NCI-H526 (cell line): ENCODE measurements at regions not wholly inside any gene's neighbourhood (a gene's known extent, or its start where the extent isn't known, plus 50 kb on each side); places are given as distances from the start of the nearest gene placed in this dataset.
"Not testable (repeated sequence)": the region's sequence is repeated elsewhere in the genome, so short reads cannot be mapped to it uniquely, and the experiment has no call there.

Experiments used
- DNase-seq, 2 experiments: peaks; one replicate each; lab custom pipeline; 2025; lab: John Stamatoyannopoulos, UW

DNA sequence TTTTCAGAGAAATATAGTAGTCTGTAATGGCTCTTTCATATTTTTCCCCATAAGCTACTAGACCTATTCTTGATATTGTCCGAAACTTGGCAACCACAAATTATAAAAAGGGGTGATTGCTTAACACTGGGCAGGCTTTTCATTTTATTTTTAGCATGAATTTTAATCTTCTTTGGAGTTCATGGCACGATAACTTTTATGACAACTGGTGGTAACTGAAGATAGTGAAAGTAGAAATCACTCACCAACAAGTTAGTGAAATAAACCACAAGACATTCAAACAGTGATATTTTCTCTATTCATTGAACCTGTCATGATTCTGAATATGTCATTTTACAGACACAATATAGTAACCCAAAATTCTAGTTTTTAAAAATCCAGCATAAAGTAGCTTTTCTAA, 213.9 kb downstream of the PRDM9 start:
- DNase-seq, result no peak

DNA sequence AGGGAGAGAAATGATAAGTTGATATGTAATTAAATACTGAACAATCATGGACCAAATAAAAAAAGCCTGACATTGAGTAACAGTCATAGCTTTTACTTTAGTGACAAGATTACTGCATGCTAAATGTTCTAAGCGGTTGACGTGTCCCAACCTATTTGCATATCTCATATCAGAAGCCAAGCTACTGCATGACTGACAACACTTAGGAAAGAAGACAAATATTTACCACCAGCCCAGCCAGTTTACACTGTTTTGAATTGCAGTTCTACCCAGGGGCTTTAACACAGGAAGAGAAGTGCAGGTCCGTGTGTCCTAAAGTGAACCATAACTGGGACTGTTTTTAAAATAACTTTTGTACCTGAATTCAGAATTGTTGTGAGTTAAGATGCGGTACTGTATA, 219.9 kb downstream of the PRDM9 start:
- peak; percentile 76 to 82 for DNase-seq

DNA sequence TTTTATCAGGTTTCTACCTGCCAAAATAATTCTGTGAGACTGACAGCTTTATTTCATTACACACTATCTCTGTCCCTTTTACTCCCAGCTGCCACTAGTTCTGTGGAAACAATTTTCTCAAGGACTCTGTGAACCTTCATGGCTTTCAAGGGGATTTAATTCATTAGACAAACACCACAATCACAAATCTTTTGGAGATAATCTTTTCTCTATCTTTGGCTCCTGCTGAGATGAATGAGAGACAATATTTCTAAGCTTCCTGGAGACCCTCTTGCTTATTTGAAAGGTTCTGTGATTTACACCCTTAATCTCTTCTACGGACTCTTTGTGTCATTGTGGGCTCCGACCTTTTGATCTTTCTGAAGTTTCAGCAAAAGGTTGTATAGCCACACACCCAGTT, 222.6 kb downstream of the PRDM9 start:
- DNase-seq, result no peak

DNA sequence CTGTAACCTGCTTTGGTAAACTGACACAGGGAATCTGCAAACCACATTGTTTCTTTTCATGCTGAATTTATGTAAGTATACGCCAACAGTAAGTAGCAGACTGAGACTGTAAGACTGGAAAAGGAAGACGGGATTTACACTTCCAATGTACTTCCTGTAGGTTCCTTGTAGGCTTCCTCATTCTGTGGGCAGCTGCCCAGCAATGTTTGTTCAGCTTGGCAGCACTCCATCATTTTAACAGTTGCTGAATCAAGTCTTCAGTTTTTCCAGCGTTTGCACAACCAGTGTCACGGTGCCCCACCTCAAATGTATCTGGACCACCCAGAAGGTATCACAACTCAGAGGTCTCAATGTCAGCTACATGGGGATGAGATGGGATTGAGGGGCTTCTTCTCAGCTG, 232.6 kb downstream of the PRDM9 start:
- no peak for DNase-seq

DNA sequence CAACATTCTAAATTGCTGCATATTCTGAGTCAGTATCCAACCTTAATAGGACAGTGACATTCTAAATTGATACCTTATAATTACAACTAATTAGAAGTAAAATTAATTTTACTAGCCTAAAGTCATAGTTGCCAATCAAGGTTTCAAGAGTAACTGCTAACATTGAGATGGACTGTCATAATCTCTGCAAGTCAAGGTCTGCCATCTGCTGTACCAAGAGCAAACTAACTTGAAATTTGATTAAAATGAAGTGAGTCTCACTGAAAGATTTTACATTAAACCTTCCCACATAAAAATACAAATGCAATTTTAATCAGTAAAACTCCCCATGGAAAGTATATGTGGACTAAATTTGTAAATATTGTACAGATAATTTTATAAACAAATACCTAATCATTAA, 235.3 kb downstream of the PRDM9 start:
- peak in 1 of 2 experiments; percentile 4 for DNase-seq

DNA sequence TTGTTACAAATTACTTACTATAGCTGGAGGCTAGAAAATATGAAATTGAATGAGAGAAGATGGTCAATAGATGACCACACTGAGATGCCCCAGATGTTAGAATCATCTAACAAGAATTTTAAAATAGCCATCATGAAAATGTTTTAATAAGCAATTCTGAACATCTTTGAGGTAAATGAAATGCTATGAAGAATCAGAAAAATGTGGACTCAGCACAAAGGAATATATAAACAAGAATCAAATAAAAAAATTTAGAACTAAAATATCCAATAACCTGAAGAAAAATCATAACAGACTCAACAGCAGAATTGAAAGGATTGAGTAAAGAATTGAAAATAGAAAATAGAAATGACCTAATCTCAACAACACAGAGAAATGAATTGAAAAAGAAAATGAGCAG, 248.5 kb downstream of the PRDM9 start:
- no peak for DNase-seq

DNA sequence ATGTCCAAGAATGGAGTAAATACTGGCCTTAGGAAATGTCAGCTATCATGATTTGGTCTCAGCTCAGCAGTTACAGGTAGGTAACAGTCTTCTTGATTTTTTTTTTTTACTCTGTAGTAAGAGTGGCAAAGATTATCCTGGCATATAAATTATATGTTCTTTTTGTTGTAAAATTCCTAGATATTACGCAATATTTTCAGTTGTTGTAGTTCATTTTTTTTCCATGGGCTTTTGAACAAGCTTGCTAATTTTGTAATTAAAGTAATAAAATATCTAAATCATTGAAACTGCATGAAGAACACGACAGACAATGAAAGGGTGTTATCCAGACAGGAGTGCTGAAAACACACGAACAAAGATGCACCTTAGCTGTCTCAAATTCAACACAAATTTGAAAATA, 249.4 kb downstream of the PRDM9 start:
- no peak for DNase-seq

DNA sequence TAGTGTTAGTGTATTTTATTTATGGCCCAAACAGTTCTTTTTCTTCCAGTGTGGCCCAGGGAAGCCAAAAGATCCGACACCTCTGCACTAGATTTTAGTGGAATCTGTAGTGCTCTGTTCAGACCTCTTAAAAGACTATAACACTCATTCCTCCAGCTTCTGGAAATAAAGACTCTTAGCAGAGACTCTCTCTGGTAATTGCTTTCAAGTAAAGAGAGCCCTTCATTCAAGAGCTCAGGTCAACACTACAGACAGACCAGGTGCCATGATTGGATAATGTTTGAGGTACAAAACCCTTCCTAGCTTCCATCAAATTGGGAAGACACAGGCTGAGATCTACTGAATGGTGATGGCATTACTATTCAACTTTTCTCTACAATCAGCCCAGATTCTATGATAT, 255.8 kb downstream of the PRDM9 start:
- no peak for DNase-seq

DNA sequence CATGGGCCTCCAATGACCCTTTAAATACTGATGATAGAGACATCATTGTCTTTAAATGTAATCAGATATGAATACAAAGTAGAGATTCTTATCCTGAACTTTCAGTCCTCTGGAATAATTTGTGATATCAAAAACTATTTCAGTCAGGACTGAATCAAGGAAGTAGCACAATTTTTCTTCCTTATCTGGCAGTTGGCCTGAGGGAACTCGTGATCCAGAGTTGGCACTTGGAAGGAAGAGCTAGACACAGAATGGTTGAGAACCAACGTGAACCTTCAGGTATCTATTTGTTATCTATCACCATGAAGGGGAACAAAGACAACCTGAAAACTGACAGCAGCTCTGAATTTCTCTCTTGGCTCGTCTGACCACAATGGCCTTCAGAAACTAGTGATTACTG, 269.3 kb downstream of the PRDM9 start:
- DNase-seq, result no peak

DNA sequence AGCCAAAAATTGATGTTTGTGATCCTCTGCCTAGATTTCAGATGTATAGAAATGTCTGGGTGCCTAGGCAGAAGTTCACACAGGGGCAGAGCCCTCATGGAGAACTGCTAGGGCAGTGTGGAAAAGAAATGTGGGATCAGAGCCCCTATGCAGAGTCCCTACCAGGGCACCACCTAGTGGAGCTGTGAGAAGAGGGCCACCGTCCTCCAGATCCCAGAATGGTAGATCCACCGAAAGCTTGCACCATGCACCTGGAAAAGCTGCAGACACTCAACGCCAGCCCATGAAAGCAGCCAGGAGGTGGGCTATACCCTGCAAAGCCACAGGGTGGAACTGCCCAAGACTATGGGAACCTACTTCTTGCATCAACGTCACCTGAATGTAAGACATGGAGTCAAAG, 292.9 kb downstream of the PRDM9 start:
- DNase-seq, result peak in 1 of 2 experiments; percentile 10

DNA sequence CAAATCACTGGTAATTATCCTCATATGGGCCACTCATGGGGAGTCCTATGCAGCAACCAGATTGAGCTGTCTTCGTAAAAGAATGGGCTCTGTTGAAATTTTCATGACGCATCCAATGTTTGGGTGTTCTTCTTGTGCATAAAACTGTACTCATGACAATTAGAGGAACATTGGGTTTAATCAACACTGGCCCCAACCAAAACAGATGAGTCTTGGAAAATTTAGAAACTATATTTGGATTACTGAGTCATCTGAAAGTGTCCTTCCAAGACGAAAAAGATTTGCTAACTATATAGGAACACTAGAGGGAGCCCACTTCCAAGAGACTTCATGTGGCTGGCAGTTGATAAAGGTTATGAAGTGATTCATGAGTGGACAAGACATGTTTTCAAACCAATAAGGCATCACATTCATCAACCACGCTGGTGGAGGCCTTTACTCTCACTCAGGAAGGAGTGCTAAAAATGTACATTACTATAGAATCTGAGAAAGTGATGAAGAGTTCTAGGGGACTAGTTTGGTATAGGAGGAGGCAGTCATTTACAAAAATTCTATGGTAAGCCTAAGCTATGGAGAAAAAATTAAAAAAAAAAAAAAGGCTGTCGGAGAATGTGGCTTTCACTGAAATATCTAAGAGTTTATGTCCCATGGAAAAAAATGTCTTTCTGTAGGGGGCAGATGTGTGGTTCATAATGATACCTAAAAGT, 313.5 kb downstream of the PRDM9 start:
- DNase-seq, result peak; percentile 23 to 54

DNA sequence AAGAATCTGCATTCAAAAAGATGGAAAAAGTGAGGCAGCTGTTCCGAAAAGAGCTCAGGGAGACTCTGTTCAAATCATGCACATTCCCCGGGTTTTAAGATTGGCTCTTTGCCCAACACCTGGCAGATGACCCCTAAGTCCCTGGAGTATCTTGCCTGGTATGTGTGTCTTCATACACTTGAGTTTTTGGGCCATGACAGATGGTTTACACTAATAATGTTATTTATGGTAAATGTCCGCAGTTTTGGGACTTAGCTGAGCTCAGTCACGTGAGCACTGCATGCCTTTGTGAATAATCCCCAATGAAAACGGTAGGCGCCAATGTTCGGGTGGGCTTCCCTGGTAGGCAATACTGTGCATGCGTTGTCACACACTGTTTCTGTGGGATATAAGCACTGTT, 316.1 kb downstream of the PRDM9 start:
- DNase-seq, result no peak

DNA sequence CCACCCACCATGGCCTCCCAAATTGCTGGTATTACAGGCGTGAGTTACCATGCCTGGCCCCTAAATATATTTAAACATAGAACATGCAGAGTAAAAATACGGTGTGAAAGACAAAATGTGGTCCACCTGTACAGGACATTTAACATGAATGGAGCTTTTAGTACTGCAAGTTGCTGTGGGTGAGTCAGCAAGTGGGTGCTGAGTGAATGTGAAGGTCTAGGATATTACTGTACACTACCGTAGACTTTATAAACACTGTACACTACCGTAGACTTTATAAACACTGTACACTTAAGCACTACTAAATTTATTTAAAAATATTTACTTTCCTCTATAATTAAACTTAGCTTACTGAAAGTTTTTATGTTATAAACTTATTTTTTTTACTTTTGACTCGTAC, 317.8 kb downstream of the PRDM9 start:
- DNase-seq, result no peak

DNA sequence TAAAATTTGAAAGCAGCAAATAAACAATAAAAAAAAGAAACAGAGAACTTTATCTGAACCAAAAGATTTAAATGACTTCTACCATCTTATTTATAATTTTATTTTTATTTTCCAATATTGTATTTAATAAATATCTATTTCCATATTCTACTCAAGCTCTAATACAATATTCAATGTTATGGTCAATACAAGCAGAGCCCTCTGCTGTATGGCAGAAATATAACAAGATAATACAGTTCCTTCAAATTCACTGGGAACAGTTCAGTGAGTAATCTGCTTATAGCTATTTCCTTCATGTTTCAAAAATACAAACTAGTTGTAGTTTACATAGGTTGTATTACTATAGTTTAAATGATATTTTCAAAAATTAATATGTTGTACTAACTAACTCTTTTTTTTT, 332.7 kb downstream of the PRDM9 start:
- peak in 1 of 2 experiments; percentile 11 for DNase-seq

DNA sequence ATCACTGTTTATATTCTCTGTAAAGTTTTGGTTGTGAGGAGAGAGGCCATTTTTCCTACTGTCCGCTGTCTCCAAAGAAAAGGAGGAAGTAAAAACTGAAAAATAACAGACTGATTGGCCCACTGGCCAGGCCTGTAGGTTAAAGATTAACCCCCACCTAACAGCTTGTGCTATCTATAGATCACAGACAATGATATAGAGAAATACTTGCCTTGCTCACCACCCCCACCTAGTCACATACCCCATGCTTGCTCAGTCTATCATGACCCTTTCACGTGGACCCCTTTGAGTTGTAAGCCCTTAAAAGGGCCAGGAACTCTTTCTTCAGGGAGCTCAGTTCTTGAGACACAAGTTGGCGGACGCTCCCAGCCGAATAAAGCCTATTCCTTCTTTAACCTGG, 357.4 kb downstream of the PRDM9 start:
- DNase-seq, result no peak

DNA sequence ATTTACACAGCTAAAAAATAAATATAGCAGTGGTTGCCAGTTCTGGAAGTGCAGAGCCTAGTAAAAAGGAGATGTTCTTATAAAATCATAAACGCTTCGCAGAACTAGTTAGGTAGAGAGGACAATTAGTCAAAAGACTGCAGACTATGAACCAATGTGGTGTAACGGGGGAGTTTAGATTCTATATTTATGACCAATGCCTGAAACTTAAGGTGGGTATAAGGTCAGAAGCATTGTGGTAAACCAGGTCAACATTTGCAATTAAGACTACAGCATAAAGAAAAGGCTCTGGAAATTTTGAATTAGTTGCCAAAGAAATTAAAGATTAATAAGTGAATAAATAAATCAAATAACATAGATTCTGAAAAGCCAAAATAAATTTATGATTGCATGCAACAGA, 370.4 kb downstream of the PRDM9 start:
- DNase-seq, result no peak

DNA sequence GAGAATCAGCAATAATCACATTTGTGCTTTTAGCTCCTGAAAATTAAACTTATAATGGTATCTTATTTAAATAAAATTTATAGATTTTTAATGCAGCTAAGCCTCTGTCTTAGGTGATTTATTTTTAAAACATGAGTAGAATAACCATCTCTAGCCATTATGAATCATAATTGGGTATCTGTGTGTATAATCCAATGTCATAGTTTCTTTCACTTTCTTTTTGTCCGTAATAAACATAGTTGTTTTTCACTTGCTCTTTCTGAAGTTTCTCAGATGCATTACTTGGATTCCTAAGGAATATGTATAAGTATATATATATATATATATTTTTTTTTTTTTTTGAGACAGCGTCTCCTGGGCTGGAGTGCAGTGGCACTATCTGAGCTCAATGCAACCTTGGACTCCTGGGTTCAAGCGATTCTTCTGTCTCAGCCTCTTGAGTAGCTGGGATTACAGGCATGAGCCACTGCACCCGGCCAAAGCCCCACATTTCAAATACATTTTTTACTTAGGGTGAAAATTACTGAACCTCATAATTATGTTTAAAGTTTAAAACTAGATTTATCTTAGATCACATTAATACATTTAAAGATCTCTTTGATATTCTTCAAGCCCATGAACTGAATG, 377.1 kb downstream of the PRDM9 start:
- DNase-seq, result no peak

DNA sequence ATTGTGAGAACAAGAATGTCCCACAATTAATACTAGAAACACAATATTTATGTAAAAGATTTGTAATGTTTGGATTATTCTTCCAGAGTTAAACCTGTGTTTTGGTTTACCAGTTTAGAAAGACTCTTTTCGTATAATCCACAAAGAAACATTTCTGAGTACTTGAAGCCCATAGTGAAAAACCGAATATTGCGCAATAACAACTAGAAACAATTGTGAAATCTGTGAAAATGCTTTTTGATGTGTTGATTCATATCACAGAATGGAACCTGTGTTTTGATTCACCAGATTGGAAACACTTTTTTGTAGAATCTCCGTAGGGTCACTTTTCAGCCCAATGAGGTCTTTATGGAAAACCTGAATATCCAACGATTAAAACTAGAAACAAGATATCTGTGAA, 386.2 kb downstream of the PRDM9 start:
- no peak for DNase-seq

DNA sequence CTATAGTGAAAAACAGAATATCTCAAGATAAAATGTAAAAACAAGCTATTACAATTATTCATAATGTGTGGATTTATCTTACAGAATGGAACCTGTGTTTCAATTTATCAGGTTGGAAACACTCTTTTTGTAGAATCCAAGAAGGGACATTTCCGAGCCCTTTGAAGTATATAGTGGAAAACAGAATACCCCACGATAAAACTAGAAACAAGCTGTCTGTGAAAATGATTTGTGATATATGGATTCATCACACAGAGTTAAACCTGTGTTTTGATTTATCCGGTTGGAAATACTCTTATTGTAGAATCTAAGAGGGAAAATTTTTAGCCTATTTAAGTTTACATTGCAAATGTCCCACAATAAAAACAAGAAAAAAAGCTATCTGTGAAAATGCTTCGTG, 388.2 kb downstream of the PRDM9 start:
- DNase-seq, result no peak

DNA sequence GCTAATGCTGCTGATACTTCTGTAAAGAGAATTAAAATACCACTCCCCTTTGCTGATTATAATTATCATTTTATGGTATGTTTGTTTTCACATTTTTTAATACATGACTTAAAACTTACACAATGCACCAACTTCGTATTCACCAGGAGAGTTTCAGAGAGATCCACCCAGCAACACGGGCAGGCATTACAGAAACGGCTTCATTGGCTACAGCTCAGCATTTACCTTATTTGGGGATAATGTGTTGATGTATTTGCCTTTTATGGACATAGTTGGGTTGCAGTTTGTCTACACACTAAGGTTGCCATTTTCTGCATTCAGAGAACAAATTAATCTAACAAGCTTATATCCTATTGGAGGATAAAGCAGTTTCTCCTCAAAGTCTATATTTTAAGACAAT, 423.6 kb downstream of the PRDM9 start:
- no peak for DNase-seq

DNA sequence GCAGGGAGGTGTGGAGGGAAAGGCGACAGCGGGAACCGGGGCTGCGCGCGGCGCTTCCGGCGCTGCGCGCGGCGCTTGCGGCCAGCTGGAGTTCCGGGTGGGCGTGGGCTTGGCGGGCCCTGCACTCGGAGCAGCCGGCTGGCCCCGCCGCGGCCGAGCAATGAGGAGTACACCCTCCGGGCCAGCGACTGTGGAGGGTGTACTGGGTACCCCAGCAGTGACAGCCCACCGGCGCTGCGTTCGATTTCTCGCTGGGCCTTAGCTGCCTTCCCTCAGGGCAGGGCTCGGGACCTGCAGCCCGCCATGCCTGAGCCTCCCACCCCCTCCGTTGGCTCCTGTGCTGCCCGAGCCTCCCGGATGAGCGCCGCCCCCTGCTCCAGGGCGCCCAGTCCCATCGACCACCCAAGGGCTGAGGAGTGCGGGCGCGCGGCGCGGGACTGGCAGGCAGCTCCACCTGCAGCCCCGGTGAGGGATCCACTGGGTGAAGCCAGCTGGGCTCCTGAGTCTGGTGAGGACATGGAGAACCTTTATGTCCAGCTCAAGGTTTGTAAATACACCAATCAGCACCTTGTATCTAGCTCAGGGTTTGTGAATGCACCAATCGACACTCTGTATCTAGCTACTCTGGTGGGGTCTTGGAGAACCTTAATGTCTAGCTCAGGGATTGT, 444.0 kb downstream of the PRDM9 start:
- not testable (repeated sequence) for DNase-seq

DNA sequence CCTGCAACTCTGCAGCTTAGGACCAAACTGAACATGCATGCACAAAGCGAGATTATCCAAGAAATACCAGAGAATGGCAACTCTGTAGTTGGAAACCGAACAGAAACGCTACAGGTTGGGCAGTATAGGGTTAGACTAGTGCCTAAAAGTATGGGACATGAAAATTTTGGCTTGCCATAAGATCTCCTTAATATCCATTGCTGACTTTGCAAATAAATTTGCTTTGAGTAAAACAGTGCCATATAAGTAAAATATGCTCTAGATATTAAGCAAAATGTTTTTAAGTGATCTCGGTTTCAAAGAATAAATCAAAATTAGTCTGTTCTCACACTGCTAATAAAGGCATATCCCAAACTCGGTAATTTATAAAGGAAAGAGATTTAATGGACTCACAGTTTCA, 456.0 kb downstream of the PRDM9 start:
- DNase-seq, result no peak

DNA sequence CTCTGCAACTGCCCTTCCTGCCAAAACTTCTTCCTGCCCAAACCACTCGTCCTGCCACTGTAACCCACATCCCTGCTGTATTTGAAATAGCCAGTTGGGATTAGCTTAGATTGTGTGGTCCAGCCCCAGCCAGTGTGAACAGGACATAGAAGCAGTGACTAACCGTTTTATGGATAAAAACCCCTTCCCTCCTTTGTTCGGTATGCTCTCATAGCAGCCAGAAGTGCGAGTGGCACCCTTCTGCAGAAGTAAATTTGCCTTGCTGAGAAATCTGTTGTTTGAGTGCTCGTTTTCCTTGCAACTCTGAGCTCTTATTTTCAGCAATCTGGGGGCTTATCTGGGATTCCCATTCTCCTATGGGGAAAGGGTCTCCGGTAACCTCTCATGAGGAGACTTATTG, 470.0 kb downstream of the PRDM9 start:
- DNase-seq, result no peak

DNA sequence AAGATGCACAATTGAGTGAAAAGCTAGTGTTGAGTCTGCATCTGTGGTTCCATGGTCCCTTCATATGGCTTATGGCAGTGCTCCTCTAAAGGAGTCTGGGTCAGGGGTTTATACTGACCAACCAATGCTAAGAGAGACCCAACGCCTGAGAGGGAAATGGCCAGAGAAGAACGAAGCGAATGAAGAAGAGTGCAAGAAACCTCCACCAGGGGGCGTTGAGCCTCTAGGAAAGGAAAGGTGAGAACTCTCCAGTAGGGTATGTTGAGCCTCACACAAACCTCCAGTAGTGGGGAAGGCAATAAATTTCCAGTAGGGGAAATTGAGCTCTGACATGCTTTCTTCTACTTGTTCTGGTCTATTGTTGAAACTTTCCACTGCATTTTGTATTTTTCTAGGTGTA, 470.6 kb downstream of the PRDM9 start:
- peak in 1 of 2 experiments; percentile 48 for DNase-seq
